Liver (tissue), 8 donors: ENCODE measurements at regions not wholly inside any gene's neighbourhood (a gene's known extent, or its start where the extent isn't known, plus 50 kb on each side); places are given as distances from the start of the nearest gene placed in this dataset.

Experiments
- DNase-seq: peaks from one replicate; pipeline ENCODE4 v3.0.0-alpha.2; 2017; ENCODE audit warnings: low spot score
- H3K27ac ChIP-seq, 2 donors: one replicate each; pipeline ENCODE4 v1.7.0; 2013; ENCODE audit warnings: inconsistent platforms in 2 of 2, low read length in 2 of 2, control low read depth in 1 of 2, low read depth in 1 of 2, mild to moderate bottlenecking in 1 of 2
- H3K27me3 ChIP-seq, 4 donors: one replicate each; pipeline versions ENCODE4 v1.6.1 to v1.7.0; 2013; ENCODE audit warnings: low read length in 3 of 4, inconsistent platforms in 1 of 4, mild to moderate bottlenecking in 1 of 4, moderate library complexity in 1 of 4; ENCODE audit not compliant: control insufficient read depth in 4 of 4, insufficient read depth in 4 of 4
- H3K36me3 ChIP-seq, 4 donors: one replicate each; pipeline versions ENCODE4 v1.6.1 to v1.7.0; 2013; ENCODE audit warnings: low read length in 3 of 4, mild to moderate bottlenecking in 3 of 4, low read depth in 1 of 4, moderate library complexity in 1 of 4; ENCODE audit not compliant: control insufficient read depth in 4 of 4, insufficient read depth in 3 of 4
- H3K4me1 ChIP-seq, 4 donors: one replicate each; pipeline versions ENCODE4 v1.6.1 to v1.7.0; 2013; ENCODE audit warnings: low read length in 3 of 4, mild to moderate bottlenecking in 3 of 4, moderate library complexity in 1 of 4; ENCODE audit not compliant: control insufficient read depth in 4 of 4, insufficient read depth in 4 of 4
- H3K4me3 ChIP-seq, 3 donors: one replicate each; pipeline versions ENCODE4 v1.6.1 to v1.7.0; 2013; ENCODE audit warnings: low read length in 3 of 3, control low read depth in 1 of 3, low read depth in 1 of 3, mild to moderate bottlenecking in 1 of 3
- H3K9ac ChIP-seq, 2 donors: one replicate each; pipeline ENCODE4 v1.7.0; 2013; ENCODE audit warnings: low read length in 2 of 2, mild to moderate bottlenecking in 2 of 2, moderate library complexity in 2 of 2, control low read depth in 1 of 2, low read depth in 1 of 2
- H3K9me3 ChIP-seq, 4 donors: one replicate each; pipeline versions ENCODE4 v1.6.1 to v1.7.0; 2013; ENCODE audit warnings: low read length in 3 of 4; ENCODE audit not compliant: control insufficient read depth in 4 of 4
- EGR1 ChIP-seq, 2 donors: IDR thresholded peaks; 2 replicates each; pipeline ENCODE4 v1.6.1; 2016 to 2018; ENCODE audit warnings: antibody characterized with exemption in 2 of 2, low read depth in 2 of 2
- FOXA1 ChIP-seq: IDR thresholded peaks from 2 replicates; pipeline ENCODE4 v1.6.1; 2016; ENCODE audit warnings: antibody characterized with exemption
- FOXA2 ChIP-seq: IDR thresholded peaks from 2 replicates; pipeline ENCODE4 v1.6.1; 2016; ENCODE audit warnings: antibody characterized with exemption
- GABPA ChIP-seq, 2 donors: IDR thresholded peaks in 1 of 2; conservative IDR thresholded peaks in 1 of 2; 2 replicates each; pipeline ENCODE4 v1.6.1; 2016; ENCODE audit warnings: antibody characterized with exemption in 2 of 2, mild to moderate bottlenecking in 1 of 2, moderate library complexity in 1 of 2
- HNF4A ChIP-seq, 2 donors: conservative IDR thresholded peaks; 2 replicates each; pipeline ENCODE4 v1.6.1; 2016; ENCODE audit warnings: antibody characterized with exemption in 2 of 2, mild to moderate bottlenecking in 2 of 2
- HNF4G ChIP-seq: IDR thresholded peaks from 2 replicates; pipeline ENCODE4 v1.6.1; 2016; ENCODE audit warnings: antibody characterized with exemption
- JUND ChIP-seq, 2 donors: IDR thresholded peaks; 2 replicates each; pipeline ENCODE4 v1.6.1; 2016; ENCODE audit warnings: antibody characterized with exemption in 2 of 2
- NR2F2 ChIP-seq: IDR thresholded peaks from 2 replicates; pipeline ENCODE4 v1.6.1; 2016; ENCODE audit warnings: antibody characterized with exemption
- RAD21 ChIP-seq, 2 donors: IDR thresholded peaks; 2 replicates each; pipeline ENCODE4 v1.6.1; 2016; ENCODE audit warnings: antibody characterized with exemption in 2 of 2, mild to moderate bottlenecking in 2 of 2
- RXRA ChIP-seq, 2 donors: IDR thresholded peaks; 2 replicates each; pipeline ENCODE4 v1.6.1; 2017 to 2018; ENCODE audit warnings: antibody characterized with exemption in 2 of 2, mild to moderate bottlenecking in 1 of 2
- SP1 ChIP-seq: IDR thresholded peaks from 2 replicates; pipeline ENCODE4 v1.6.1; 2018; ENCODE audit warnings: antibody characterized with exemption, mild to moderate bottlenecking
- TAF1 ChIP-seq: conservative IDR thresholded peaks from 2 replicates; pipeline ENCODE4 v1.6.1; 2016; ENCODE audit warnings: antibody characterized with exemption, mild to moderate bottlenecking
- YY1 ChIP-seq: IDR thresholded peaks from 2 replicates; pipeline ENCODE4 v1.6.1; 2016; ENCODE audit warnings: antibody characterized with exemption, mild to moderate bottlenecking
- WGBS: extraction: QIAGEN DNeasy Blood & Tissue Kit; methylation state at CpG from one replicate; pipeline ENCODE4 v1.1.7; 2013; 5-methylcytosine and 5-hydroxymethylcytosine counted together
- TF ChIP-seq, protein P1 (sequence below): IDR thresholded peaks from 2 replicates; pipeline ENCODE4 v1.6.1; 2016; ENCODE audit warnings: antibody characterized with exemption
- TF ChIP-seq, protein P2 (sequence below): fragments of 150-350 bp; IDR thresholded peaks from 2 replicates; pipeline ENCODE4 v1.5.1; 2017; ENCODE audit warnings: improper control_type of control experiment, low read depth, low read length; ENCODE audit not compliant: missing input control
- TF ChIP-seq, protein P3 (sequence below): IDR thresholded peaks from 2 replicates; pipeline ENCODE4 v1.6.1; 2016; ENCODE audit warnings: antibody characterized with exemption, mild to moderate bottlenecking
- TF ChIP-seq, protein P4 (sequence below): IDR thresholded peaks from 2 replicates; pipeline ENCODE4 v1.6.1; 2016; ENCODE audit warnings: antibody characterized with exemption
- TF ChIP-seq, protein P5 (sequence below): IDR thresholded peaks from 2 replicates; pipeline ENCODE4 v1.6.1; 2016; ENCODE audit warnings: antibody characterized with exemption
- donor health status: healthy.
- donor health status: healthy.
- donor health status: healthy.
- donor health status: healthy.
- donor health status: healthy.

DNA sequence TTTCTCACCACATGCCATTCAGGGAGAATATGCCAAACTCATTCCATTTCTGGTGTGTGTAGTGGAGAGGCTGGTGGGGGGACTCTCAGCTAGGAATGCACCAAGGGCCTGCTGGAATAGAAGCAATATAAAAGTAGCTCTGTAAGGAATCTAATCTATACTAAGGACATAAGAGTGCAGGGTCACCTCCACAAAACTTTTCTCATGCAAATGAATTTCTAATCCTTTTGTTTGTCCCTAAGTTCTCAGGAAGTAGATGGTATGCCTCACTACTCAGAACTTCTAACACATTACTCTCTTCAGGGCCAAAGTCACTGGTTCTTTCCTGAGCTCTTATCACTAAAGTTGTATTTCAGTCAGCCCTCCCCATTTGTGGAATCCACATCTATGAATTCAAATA, 427.2 kb downstream of the C6orf118 start:
- DNase-seq, result no peak
- Histone ChIP-seq H3K9me3 (no peaks in the 10 kb centered on the region), H3K4me1 (no peaks in the 10 kb centered on the region), H3K27me3 (no peaks in the 10 kb centered on the region), H3K4me3 (no peak overlapping the region), H3K36me3 (no peaks in the 10 kb centered on the region), H3K27ac (no peak overlapping the region), H3K9ac (no peak overlapping the region)
- TF ChIP-seq EGR1 (IDR thresholded peaks at IDR 0.05; ENCODE audit: low read depth in 2 of 2) (no peak), RXRA (IDR thresholded peaks at IDR 0.05) (no peak), RAD21 (IDR thresholded peaks at IDR 0.05) (no peak), TAF1 (no peak), SP1 (no peak), HNF4G (no peak), JUND (IDR thresholded peaks at IDR 0.05) (no peak), FOXA2 (no peak)
- TF ChIP-seq, protein P1, sequence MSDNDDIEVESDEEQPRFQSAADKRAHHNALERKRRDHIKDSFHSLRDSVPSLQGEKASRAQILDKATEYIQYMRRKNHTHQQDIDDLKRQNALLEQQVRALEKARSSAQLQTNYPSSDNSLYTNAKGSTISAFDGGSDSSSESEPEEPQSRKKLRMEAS, result no peak
- TF ChIP-seq, protein P2, sequence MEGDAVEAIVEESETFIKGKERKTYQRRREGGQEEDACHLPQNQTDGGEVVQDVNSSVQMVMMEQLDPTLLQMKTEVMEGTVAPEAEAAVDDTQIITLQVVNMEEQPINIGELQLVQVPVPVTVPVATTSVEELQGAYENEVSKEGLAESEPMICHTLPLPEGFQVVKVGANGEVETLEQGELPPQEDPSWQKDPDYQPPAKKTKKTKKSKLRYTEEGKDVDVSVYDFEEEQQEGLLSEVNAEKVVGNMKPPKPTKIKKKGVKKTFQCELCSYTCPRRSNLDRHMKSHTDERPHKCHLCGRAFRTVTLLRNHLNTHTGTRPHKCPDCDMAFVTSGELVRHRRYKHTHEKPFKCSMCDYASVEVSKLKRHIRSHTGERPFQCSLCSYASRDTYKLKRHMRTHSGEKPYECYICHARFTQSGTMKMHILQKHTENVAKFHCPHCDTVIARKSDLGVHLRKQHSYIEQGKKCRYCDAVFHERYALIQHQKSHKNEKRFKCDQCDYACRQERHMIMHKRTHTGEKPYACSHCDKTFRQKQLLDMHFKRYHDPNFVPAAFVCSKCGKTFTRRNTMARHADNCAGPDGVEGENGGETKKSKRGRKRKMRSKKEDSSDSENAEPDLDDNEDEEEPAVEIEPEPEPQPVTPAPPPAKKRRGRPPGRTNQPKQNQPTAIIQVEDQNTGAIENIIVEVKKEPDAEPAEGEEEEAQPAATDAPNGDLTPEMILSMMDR, result no peak

DNA sequence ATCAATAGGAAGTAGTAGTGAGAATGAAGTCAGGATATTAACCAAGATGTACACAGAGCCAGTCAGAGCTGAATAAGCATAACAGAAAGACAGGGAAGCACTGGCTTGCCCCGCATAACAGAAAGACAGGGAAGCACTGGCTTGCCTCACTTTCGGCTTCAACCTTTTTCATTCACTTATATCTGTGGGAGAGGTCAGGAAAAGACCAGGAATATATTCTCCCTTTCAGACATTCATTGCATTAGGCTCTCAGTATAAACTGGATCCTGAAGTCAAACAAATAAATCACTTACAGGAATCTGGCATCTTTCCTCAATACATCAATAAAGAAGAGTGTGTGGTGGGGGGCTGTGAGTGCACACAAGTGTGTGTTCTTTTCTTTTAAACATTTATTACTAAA, 437.6 kb downstream of the C6orf118 start:
- Histone ChIP-seq H3K4me3 (no peak overlapping the region), H3K27ac (no peak overlapping the region), H3K9ac (no peak overlapping the region), H3K36me3 (no peaks in the 10 kb centered on the region), H3K9me3 (peaks cover 0 to 5% (median 1%) of the 10 kb centered on the region in 4 donors), H3K4me1 (no peaks in the 10 kb centered on the region), H3K27me3 (no peaks in the 10 kb centered on the region)
- TF ChIP-seq, protein P3, sequence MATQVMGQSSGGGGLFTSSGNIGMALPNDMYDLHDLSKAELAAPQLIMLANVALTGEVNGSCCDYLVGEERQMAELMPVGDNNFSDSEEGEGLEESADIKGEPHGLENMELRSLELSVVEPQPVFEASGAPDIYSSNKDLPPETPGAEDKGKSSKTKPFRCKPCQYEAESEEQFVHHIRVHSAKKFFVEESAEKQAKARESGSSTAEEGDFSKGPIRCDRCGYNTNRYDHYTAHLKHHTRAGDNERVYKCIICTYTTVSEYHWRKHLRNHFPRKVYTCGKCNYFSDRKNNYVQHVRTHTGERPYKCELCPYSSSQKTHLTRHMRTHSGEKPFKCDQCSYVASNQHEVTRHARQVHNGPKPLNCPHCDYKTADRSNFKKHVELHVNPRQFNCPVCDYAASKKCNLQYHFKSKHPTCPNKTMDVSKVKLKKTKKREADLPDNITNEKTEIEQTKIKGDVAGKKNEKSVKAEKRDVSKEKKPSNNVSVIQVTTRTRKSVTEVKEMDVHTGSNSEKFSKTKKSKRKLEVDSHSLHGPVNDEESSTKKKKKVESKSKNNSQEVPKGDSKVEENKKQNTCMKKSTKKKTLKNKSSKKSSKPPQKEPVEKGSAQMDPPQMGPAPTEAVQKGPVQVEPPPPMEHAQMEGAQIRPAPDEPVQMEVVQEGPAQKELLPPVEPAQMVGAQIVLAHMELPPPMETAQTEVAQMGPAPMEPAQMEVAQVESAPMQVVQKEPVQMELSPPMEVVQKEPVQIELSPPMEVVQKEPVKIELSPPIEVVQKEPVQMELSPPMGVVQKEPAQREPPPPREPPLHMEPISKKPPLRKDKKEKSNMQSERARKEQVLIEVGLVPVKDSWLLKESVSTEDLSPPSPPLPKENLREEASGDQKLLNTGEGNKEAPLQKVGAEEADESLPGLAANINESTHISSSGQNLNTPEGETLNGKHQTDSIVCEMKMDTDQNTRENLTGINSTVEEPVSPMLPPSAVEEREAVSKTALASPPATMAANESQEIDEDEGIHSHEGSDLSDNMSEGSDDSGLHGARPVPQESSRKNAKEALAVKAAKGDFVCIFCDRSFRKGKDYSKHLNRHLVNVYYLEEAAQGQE, result no peak
- TF ChIP-seq GABPA (IDR thresholded peaks at IDR 0.05 in 1 of 2, conservative IDR thresholded peaks at IDR 0.05 in 1 of 2) (no peak), EGR1 (IDR thresholded peaks at IDR 0.05; ENCODE audit: low read depth in 2 of 2) (no peak), RXRA (IDR thresholded peaks at IDR 0.05) (no peak), SP1 (no peak), NR2F2 (no peak), HNF4A (conservative IDR thresholded peaks at IDR 0.05) (no peak), JUND (IDR thresholded peaks at IDR 0.05) (no peak), RAD21 (IDR thresholded peaks at IDR 0.05) (no peak), FOXA1 (no peak), FOXA2 (no peak), HNF4G (no peak), YY1 (no peak), TAF1 (no peak)
- TF ChIP-seq, protein P4, sequence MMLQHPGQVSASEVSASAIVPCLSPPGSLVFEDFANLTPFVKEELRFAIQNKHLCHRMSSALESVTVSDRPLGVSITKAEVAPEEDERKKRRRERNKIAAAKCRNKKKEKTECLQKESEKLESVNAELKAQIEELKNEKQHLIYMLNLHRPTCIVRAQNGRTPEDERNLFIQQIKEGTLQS, result no peak
- TF ChIP-seq, protein P1, result no peak
- TF ChIP-seq, protein P2, result no peak
- TF ChIP-seq, protein P5, sequence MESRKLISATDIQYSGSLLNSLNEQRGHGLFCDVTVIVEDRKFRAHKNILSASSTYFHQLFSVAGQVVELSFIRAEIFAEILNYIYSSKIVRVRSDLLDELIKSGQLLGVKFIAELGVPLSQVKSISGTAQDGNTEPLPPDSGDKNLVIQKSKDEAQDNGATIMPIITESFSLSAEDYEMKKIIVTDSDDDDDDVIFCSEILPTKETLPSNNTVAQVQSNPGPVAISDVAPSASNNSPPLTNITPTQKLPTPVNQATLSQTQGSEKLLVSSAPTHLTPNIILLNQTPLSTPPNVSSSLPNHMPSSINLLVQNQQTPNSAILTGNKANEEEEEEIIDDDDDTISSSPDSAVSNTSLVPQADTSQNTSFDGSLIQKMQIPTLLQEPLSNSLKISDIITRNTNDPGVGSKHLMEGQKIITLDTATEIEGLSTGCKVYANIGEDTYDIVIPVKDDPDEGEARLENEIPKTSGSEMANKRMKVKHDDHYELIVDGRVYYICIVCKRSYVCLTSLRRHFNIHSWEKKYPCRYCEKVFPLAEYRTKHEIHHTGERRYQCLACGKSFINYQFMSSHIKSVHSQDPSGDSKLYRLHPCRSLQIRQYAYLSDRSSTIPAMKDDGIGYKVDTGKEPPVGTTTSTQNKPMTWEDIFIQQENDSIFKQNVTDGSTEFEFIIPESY, result no peak
- WGBS, result 77% methylated on average over 2 of the region's 2 CpGs
- DNase-seq, result no peak
